Posterior cingulate gyrus (tissue), 11 donors: ENCODE measurements at regions not wholly inside any gene's neighbourhood (a gene's known extent, or its start where the extent isn't known, plus 50 kb on each side); places are given as distances from the start of the nearest gene placed in this dataset.

Experiments used
- DNase-seq, 10 donors: peaks; one replicate each; pipeline versions ENCODE4 v3.0.0 to v3.0.0-alpha.2; 2020 to 2021; ENCODE audit warnings: mixed read lengths in 3 of 10
- intact Hi-C: fragments of 100-400 bp; cut with DNase I; formaldehyde crosslinking; loops from one replicate; pipeline ENCODE4 v1.15.1; 2023

DNA sequence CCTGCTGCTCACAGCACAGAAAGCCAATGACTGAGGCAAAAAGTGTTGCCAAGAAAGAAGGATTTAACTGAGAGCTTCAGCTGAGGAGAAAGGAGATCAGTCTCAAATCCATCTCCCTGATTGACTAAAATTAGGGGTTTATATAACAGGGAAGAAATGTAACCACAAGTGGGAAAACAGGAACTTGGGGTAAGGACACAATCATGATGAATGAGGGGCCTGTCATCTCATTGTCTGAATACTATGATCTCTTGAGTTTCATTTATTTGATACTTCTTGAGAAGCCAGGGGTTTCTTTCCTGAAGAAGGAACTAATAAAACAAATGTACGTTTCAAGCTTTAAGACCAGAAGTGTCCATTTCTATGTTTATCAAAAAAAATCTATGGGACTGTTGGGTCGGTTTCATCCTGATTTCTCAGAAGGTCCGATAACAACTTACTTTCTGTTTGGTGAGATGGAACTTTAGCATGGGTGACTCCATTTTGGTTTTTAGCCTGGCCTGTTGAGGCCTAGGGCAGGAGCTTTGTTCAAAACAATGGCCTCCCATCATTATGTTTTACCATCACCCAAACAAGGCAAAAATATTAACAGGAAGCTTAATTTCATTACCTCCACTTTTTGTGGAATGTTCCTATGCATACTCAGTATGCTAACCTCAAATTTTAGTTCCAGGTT, 76.6 kb upstream of the PIAS1 start:
- intact Hi-C loops = no loop called here
- no peak for DNase-seq

DNA sequence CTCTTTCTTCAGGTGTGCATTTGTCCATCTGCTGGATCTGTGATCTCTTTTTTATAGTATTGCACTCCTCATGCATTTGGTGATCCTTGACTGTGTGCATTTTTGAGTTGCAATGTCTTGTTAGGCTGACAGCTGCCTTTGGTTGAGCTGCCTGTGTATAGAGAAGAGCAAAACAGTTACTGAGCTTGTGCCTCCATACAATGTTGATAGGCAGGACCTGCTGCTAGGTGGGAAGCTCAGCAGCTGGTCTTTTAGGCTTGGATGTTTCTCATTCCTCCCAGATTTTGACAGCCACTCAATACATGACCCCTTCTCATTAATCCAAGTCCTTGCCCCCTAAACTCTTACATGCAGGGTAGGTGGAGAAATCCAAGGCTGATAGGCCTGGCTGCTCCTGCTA, 74.8 kb upstream of the PIAS1 start:
- intact Hi-C loops = no loop called here
- no peak for DNase-seq

DNA sequence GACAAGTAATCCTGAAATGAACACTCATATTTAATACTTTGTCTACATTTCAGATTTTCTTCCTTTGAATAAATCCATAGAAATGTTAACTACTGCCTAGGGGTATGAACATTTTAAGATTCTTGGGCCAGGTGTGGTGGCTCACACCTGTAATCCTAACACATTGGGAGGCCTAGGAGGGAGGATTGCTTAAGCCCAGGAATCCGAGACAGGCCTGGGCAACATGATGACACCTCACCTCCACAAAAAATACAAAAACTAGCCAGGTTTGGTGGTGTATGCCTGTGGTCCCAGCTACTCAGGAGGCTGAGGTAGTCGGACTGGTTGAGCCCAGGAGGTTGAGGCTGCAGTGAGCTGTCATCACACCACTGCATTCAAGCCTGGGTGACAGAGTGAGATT, 73.9 kb upstream of the PIAS1 start:
- DNase-seq = no peak

DNA sequence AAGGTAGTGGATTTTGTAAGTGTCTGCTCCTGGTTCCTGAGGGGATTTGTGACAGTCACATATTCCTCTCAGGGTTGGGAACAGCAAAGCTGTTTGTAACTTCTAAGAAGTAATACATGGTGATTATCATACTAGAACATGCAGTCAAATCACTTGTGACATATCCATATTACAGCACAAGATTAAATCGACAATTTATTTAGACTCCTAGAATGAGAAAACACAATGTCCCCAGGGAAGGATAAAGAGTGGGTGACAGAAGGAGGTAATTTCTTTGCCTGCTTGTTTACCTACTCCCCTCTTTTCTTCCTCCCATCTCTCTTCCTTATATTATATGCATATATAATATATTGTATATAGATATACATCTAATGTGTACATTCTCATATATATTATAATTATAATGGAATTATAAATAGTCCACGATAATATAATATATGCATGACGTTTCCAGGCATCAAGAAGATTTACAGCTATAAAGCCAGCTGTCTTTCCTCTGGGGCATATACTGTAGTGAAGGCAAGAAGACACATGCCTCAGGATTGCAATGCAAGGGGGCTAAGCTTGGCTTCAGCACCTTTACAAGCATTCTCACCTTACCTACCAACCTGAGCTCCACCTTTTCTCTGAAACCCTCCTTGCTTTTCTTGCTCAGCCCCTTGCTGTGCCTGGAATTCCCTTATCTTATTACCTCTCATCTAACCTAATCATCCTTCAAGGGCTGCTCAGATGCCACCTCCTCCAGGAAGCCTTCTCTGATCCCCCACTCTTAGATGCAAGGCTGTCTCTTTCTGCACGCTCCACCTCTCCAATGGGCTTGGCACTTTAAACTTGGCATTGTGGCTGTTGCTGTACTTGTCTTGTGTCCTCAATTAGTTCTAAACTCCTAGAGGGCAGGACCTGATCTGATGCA, 73.1 kb upstream of the PIAS1 start:
- intact Hi-C loops = no loop called here
- DNase-seq = no peak

More for the DNA sequence above, 73.9 kb upstream of the PIAS1 start:
- intact Hi-C loops = no loop called here

DNA sequence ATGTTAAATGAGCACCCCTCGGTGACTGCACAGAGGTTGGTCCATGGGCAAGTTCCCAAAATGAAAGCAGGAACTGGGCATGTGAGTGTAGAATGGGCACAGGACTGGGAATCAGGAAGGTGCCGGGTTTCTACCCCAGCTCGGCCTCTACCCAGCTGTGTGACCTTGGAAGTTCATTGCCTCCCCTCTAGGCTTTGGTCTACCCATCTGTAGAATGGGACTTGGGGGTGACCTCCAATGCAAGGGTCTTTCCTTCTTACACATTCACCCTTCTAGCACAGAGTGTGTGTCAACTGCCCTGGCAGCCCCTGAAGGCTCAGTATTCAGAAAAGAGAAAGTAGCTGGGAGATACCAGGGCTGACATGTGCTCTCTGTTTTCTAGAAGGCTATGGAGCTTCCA, 72.3 kb upstream of the PIAS1 start:
- intact Hi-C loops = no loop called here
- no peak for DNase-seq

DNA sequence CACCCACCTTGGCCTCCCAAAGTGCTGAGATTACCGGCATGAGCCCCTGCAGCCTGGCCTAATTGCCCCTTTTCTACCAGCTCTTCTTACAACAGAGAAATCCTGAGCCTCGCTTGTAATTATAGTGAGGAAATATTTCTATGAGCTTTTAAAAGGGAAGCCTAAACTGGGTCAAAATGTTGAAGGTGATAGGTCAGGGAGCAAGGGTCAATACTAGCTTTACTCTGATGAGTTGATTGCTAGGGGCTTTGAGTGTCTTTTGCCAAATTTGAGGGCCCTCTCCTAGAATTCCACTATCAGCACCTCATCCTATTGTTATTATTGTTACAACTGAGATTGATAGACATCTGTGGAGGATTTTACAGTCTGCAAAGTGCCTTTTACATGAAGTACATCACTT, 62.4 kb upstream of the PIAS1 start:
- intact Hi-C loops = no loop called here
- DNase-seq = no peak

DNA sequence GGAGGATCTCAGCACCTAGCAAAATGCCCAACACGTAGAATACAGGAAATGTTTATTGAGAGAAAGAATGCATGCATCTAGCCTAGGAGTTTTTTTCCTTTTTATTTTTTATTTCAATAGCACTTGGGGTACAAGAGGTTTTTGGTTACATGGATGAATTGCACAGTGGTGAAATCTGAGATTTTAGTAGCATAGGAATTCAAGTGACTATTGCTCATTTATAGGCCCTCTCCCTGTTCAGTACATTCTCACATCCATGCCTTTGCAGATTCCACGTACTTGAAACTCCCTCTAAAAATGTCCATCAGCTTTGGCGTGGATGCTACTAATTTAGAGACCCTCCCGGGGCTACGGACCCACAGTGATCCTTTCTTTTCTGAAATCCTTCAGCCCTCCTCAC, 61.7 kb upstream of the PIAS1 start:
- intact Hi-C loops = no loop called here
- no peak for DNase-seq

GRCh38 chr15:67992834-67993233, 61.3 kb upstream of the PIAS1 start:
- intact Hi-C loops = no loop called here
- DNase-seq = no peak

DNA sequence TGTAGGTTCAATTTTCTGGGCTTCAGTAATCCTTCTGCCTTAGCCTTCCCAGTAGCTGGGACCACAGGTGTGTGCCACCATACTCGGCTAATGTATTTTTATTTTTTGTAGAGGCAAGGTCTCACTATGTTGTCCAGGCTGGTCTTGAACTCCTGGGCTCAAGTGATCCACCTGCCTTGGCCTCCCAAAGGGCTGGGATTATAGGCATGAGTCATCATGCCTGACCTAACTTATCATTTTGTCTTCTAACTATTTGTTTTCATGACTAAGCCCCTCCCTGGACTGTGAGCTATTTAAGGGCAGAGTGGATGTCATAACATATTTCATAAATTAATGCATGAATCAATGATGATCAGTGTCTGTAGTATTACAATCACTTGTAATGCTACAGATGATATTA, 56.1 kb upstream of the PIAS1 start:
- DNase-seq = no peak
- intact Hi-C loops = no loop called here

DNA sequence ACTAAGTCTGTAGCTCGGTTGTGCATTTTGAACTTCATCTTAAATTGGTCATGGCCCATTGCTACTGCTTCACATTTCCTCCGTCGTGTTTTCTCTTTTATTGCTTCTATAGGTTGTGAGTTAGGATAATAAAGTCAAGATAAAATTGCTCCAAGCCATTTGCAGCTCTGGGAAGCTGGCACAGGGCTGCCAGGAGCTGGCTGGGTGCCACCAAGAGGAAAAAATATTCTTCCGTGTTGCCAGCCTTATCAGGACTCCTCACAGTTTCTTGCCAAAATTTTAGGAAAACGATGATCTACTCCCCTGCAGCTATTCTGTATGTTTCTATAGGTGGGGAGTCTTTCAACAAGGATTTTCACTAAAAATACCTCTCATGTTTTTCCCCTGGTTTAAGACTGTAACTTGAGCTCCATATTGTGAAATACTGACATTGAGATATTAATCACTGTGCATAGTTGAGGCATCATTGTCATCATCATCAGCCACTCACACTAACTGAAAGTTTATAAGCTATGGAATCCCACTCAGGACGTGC, 55.4 kb upstream of the PIAS1 start:
- intact Hi-C loops = no loop called here

DNA sequence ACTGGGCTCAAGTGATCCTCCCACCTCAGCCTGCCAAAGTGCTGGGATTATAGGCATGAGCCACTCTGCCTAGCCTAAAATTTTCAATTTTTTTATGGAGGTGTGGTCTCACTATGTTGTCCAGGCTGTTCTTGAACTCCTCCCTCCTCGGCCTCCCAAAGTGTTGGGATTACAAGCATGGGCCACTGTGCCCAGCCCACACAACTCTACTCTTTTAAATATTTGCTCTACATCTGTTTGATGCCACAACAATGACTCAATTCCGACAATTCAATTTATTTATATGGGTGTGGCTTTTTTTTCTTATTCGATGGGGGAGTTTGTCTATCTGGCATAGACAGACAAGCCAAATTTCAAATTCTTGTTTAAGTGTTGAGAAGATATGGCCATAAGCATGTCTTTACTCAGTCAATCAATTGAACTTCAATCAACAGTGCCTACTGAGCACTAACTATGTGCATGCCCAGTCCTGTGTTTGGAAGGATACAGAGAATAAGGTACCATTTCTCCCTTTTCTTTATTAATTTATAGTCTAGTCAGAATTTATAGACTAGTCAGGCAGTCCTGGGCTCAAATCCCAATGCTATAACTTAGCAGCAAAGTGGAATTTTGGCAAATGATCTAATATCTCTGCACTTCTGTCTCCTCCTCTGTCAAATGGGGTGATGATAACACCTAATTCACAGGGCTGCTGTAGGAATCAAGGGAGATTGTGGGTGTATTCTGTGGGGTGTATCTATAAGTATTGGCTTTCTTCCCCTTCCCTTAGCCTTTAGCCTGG, 54.6 kb upstream of the PIAS1 start:
- intact Hi-C loops = no loop called here

More for the DNA sequence above, 55.4 kb upstream of the PIAS1 start:
- DNase-seq = peak in 1 of 10 donors; percentile 18

GRCh38 chr15:68000754-68001153, 53.4 kb upstream of the PIAS1 start:
- no peak for DNase-seq
- intact Hi-C loops = no loop called here

More for the DNA sequence above, 54.6 kb upstream of the PIAS1 start:
- DNase-seq = no peak

GRCh38 chr15:68001811-68002210, 52.3 kb upstream of the PIAS1 start:
- intact Hi-C loops = no loop called here
- no peak for DNase-seq

GRCh38 chr15:68003297-68003696, 50.8 kb upstream of the PIAS1 start:
- intact Hi-C loops = no loop called here
- DNase-seq = no peak
